ENCODE measurements at regions not wholly inside any gene's neighbourhood (a gene's known extent, or its start where the extent isn't known, plus 50 kb on each side); places are given as distances from the start of the nearest gene placed in this dataset.

GRCh38 chr1:187336441-187337168 is 507.9 kb downstream of the PLA2G4A start:
- DNase-seq, result no peak

- no peak for DNase-seq
Measured at GRCh38 chr1:187338762-187339412, 510.1 kb downstream of the PLA2G4A start.

- no peak for DNase-seq
Measured at GRCh38 chr1:187342495-187342894, 513.7 kb downstream of the PLA2G4A start.

- DNase-seq, result no peak
Measured at GRCh38 chr1:187374082-187374481, 545.3 kb downstream of the PLA2G4A start.

GRCh38 chr1:187374742-187375141 is 546.0 kb downstream of the PLA2G4A start:
- no peak for DNase-seq

- no peak for DNase-seq
Measured at GRCh38 chr1:187383366-187383765, 554.6 kb downstream of the PLA2G4A start.

GRCh38 chr1:187384504-187384903 is 555.8 kb downstream of the PLA2G4A start:
- no peak for DNase-seq

GRCh38 chr1:187390215-187390818 is 561.6 kb downstream of the PLA2G4A start:
- no peak for DNase-seq

GRCh38 chr1:187396226-187396625 is 567.5 kb downstream of the PLA2G4A start:
- DNase-seq, result no peak

GRCh38 chr1:187396929-187397796 is 568.4 kb downstream of the PLA2G4A start:
- no peak for DNase-seq

- no peak for DNase-seq
Measured at GRCh38 chr1:187408212-187409004, 579.7 kb downstream of the PLA2G4A start.

- no peak for DNase-seq
Measured at GRCh38 chr1:187409341-187409740, 580.6 kb downstream of the PLA2G4A start.

GRCh38 chr1:187411118-187411517 is 582.4 kb downstream of the PLA2G4A start:
- DNase-seq, result no peak

- DNase-seq, result no peak
Measured at GRCh38 chr1:187413405-187414169, 584.8 kb downstream of the PLA2G4A start.

GRCh38 chr1:187415065-187415464 is 586.3 kb downstream of the PLA2G4A start:
- DNase-seq, result no peak

- DNase-seq, result no peak
Measured at GRCh38 chr1:187417520-187417919, 588.8 kb downstream of the PLA2G4A start.

- no peak for DNase-seq
Measured at GRCh38 chr1:187433598-187433997, 604.8 kb downstream of the PLA2G4A start.

- no peak for DNase-seq
Measured at GRCh38 chr1:187442603-187443002, 613.9 kb downstream of the PLA2G4A start.

GRCh38 chr1:187443939-187444338 is 615.2 kb downstream of the PLA2G4A start:
- DNase-seq, result no peak

- no peak for DNase-seq
Measured at GRCh38 chr1:187445066-187445465, 616.3 kb downstream of the PLA2G4A start.

- DNase-seq, result no peak
Measured at GRCh38 chr1:187451238-187451637, 622.5 kb downstream of the PLA2G4A start.

- DNase-seq, result no peak
Measured at GRCh38 chr1:187454010-187454409, 625.3 kb downstream of the PLA2G4A start.

Data from bone marrow (tissue), 2 donors.